HG03469 (cell line): ENCODE measurements at regions not wholly inside any gene's neighbourhood (a gene's known extent, or its start where the extent isn't known, plus 50 kb on each side); places are given as distances from the start of the nearest gene placed in this dataset.
"Not testable (repeated sequence)": the region's sequence is repeated elsewhere in the genome, so short reads cannot be mapped to it uniquely, and the experiment has no call there.

Experiments used
- ATAC-seq: cut with Tn5 transposase; IDR thresholded peaks from one replicate; pipeline ENCODE4 v1.9.1; 2021; ENCODE audit warnings: mild to moderate bottlenecking, moderate library complexity, moderate number of reproducible peaks; ENCODE audit not compliant: unreplicated experiment

DNA sequence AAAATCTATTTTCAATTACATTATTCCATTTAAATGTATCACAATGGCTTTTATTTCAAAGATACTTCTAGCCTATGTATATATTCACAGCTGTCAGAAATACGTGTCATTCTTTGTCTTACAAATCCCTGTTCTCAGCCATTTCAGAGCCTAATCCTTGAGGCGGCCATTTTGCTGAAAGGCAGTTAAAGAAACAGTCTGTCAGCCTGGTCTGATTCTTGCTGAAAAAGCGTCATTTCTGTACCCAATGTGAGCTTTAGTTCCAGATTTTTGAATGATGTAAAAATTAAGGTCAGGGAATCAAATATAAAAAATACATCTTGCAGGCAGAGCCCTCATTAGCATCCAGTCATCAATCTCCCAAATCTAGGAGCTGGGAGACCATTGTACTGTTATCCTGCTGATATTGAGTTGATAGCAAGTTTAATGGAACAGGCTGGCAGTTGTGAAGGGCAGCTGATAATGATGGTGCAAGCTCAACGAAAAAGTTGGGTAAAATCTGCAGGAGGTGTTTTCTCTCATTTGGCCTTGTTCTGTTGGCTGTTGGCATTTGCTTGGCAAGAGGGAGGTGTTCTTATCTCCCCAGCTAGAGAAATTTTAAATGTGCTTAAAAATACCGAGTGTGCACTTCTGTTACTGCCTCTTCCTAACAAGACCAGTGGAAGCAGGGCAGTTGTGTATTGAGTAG, 314.8 kb downstream of the SOX4 start:
- ATAC-seq, result no peak

DNA sequence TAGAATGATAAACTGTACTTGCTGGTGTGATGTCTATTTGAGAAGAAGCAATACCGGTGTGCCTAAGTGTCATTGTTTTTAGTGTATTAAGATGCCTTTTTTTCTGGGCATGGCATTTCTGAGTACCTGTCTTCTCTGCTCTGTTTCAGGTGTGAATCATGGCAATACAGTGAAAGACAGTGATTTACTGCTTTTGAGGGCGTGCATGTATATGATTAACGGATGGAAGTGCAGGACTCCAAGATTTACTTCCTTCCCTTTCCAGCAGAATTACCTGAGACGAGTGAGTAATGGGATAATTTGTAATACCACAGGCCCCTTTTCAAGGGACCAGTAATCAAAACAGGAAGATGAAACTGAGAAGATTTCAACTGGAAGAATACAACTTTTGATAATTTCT, 315.8 kb downstream of the SOX4 start:
- no peak for ATAC-seq

GRCh38 chr6:21911208-21911607, 317.7 kb downstream of the SOX4 start:
- no peak for ATAC-seq

DNA sequence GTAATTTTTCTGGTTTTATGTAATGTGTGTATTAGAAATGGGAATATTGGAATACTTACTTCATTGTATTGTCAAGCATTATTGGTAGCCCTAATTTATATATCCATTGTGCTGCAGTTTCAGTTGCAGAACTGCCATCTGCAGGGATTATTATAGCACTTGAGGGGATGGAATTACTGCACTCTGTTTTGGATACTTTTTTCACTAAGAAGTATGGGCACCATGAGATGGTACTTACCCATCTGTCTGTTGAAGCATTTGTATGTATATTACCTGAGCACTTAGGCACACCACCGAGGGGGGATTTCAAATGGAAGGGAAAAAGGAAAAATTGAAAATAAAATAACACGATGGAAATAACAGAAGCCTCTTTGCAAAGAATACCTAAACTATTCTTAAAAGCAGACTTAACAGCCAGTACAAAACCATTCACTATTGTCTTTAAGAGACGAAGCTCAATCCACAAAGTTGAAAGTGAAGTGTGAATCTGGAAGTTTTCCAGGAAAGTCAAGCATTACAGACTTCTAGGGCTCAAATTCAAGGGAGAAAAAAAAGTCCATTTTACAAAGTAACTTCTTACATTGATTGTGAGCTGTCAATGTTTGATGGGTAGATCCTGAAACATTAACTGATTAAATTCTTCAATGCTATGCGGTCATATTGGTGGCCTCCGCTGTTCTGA, 318.7 kb downstream of the SOX4 start:
- ATAC-seq, result no peak

DNA sequence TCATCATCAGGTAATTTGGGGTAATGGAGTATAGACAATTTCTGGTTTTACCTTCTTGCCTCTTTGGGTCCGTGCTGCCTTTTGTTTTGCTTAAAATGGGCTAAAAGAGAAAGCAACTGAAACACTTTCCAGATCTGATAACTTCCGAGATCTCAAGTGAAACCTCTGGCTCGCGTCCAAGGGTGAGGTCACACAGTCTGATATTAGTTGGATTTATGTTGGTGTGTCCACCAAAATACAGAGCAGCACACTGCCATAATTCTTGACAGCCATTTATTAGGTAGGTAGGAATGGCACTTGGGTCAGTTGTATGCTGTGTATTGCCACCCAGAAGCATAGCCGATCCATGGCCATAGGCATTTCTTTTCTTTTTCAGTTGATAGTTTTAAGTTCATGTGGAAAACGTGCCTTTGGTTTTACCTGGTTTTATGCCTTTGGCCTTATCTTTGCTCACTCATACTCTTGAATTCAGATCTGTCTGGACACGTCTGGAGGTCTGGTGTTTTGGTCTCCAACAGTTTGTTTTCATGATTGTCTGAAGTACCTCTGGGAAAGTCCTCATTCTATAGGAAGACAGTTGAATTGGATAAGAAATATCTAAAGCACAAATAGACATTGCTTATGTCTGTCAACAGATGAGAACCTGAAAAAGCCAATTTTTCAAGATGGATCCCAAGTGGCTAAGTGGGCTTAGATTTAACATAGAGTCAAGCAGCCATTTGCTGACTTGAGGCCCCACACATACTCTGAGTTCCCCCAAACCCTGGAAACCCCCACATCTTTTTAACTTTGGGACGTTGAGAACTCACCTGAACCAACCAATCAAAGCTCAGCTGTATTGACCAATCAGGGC, 320.8 kb downstream of the SOX4 start:
- no peak for ATAC-seq

- no peak for ATAC-seq
These were observed 322.2 kb downstream of the SOX4 start for GRCh38 chr6:21915707-21916260.

DNA sequence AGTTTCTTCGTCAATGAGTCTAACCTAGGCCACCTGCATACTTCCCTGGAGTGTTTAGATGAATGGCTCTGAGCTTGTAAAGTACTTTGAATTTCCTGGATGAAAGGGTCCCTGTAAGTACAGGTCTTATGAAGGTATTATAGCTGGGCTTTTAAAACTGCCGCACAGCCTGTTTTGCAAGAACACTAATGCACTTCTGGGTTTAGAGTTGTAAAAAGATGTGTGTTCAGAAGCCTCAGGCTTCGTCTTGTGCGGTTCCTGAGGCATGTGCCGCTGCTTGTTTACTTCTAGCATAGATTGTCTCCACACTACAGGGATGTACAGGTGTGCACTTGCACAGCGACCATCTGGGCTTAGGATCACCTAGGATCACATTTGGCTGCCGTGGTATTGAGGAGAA, 324.5 kb downstream of the SOX4 start:
- no peak for ATAC-seq

DNA sequence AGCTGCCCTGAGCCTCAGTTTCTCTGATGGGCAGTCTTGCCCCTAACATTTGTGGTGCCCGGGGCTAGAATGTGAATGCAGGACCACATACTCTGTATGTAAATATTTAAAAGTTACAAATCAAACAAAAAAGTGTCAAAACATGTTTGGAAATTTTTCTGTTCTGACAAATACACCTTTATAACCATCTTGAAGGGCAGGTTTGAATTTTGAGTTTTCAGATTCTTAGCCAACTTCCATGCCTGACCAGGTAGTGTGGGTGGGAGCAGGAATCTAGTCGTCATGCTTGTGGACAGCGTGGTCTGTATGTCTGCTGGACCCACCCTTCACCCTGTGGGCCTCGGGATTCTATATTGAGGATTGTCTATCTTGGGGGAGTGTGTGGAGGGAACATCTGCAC, 325.1 kb downstream of the SOX4 start:
- no peak for ATAC-seq

DNA sequence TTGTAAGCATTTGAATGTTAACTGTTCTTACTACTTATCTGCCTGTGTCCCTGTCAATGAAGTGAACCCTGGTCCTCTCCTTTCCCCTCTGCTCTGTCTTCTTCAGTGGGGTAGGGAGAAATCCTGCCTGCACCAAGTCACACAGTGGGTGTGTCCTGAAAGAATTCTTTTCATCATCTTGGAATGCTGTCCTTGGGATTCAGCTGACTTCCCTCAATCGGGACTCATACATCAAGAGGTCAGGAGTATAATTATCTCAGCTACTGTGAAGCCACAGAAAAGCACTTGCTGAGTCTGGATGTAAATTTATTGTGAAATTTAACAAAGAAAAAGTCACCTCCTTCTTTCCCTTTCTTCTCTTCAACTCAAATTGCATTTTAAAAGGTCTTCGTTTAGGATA, 328.5 kb downstream of the SOX4 start:
- no peak for ATAC-seq

DNA sequence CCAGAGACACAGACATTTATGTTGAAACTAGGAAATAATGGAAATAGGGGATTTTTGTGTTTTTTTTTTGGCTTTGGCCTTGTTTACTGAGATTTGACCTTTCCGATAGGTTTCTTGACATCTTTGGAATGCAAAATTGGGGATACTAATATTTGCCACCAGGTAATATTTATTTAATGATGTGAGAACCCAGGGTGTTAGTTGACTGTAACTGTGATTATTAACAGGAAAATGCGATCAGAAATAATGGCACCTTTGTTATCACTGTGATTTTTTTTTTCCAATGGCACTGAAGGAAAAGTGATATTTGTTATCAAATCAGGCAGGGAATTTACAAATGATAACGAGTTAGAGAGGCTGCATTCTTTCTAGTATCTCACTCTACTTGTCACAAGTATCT, 330.5 kb downstream of the SOX4 start:
- no peak for ATAC-seq

GRCh38 chr6:21928827-21929226, 335.3 kb downstream of the SOX4 start:
- ATAC-seq, result no peak

GRCh38 chr6:21931641-21932335, 338.2 kb downstream of the SOX4 start:
- ATAC-seq, result no peak

GRCh38 chr6:21933351-21933750, 339.8 kb downstream of the SOX4 start:
- no peak for ATAC-seq

GRCh38 chr6:21935142-21935541, 341.6 kb downstream of the SOX4 start:
- ATAC-seq, result no peak

DNA sequence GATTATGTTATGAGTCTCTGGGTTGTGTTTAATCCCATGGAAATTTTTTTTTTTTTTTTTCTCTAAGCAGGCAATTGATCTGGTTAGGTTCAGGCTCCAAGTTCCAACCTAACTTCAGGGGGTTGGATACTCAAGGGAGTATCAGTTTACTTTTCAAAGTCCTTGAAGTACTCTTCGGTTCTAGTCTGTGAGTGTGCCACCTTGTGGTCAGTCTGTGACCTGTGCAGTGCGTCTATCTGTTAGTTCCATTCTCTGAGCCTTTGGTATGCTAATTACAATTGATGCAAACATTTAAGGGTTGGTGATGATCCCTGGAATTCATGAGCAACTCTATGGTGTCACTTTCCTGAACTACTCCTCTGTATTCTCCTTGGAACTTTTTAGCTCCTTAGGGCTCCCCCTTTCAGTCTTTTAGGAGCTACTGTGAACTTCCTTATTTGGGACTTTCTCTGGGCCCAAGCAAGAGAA, 342.0 kb downstream of the SOX4 start:
- ATAC-seq, result no peak

- ATAC-seq, result no peak
These were observed 343.9 kb downstream of the SOX4 start for GRCh38 chr6:21937466-21937865.

GRCh38 chr6:21939066-21939465, 345.5 kb downstream of the SOX4 start:
- not testable (repeated sequence) for ATAC-seq

- no peak for ATAC-seq
These were observed 348.4 kb downstream of the SOX4 start for GRCh38 chr6:21941926-21942325.

GRCh38 chr6:21942897-21943296, 349.3 kb downstream of the SOX4 start:
- ATAC-seq, result no peak

- no peak for ATAC-seq
These were observed 350.5 kb downstream of the PRL start for GRCh38 chr6:21946298-21946783.

GRCh38 chr6:21947227-21947626, 349.6 kb downstream of the PRL start:
- not testable (repeated sequence) for ATAC-seq
